AG04449 (cell line): ENCODE measurements at regions not wholly inside any gene's neighbourhood (a gene's known extent, or its start where the extent isn't known, plus 50 kb on each side); places are given as distances from the start of the nearest gene placed in this dataset.

Source experiments
- CTCF ChIA-PET: fragments of 350-600 bp; formaldehyde crosslinking; extraction: SDS; loops from one replicate; lab custom pipeline; 2021; ENCODE audit warnings: antibody characterized with exemption; lab: Yijun Ruan, JAX
- POLR2A ChIA-PET: fragments of 400-600, 350-600 bp; formaldehyde crosslinking; extraction: SDS; loops from one replicate; lab custom pipeline; 2020; ENCODE audit warnings: antibody characterized with exemption, inconsistent platforms; lab: Yijun Ruan, JAX
- DNase-seq: peaks from one replicate; pipeline ENCODE4 v3.0.0-alpha.2; 2010; ENCODE audit warnings: low read depth, low spot score
- H3K4me3 ChIP-seq: 2 replicates; pipeline ENCODE4 v1.5.1; 2011; ENCODE audit warnings: low read depth, mild to moderate bottlenecking, control low read depth, low read length
- TF ChIP-seq, protein P1 (sequence below): IDR thresholded peaks from one replicate; pipeline ENCODE4 v1.5.1; 2011; ENCODE audit warnings: mild to moderate bottlenecking, moderate library complexity, low read length, control low read depth, inconsistent platforms; ENCODE audit not compliant: insufficient read depth; ENCODE audit errors: missing control alignments

DNA sequence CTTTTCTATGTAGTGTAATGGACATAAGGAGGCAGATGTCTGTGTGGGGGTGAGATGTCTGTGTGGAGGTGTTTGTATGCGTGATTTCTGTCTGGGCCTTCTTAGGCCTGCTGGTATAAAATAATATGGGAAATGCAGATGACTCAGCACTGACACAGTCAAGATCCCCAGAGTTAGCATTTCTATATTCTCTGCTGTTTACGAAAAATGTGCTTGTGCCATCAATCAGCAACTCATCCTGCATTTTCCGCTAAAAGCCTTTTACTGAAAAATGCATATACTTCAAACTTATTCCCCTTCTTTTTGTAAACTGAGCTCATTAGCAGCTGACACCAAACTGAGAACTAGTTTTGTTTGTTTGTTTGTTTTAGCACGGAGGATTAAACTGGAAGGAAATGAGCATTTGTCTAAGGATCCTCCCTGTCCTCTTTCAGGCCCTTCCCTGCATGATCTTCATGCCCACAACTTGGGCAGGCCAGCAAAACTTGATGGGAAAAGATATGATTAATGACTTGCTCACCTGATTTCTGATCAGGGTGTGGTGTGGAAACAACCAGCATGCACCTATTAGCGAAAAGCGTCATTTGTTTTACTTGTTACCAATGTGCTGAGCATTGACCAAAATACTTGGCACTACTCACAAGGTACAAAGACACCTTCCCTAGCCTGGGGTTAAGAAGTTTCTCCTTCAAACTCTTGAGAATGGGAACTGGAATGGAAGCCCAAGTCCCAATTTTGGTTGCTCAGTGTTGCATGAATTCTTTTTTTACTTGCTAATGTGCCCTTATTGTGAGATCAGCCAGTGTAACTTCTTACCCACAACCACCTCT lies 77.4 kb downstream of the NDUFS5 start:
- ChIA-PET POLR2A (interaction anchor here (0.8 to 1.1 kb wide), 3 partner anchors 88 to 92 kb away, joined by 3 to 4 read pairs (median 3); no protein-coding TSS in a partner anchor), CTCF (interaction anchor here (0.8 to 8.6 kb wide), 16 partner anchors 13 to 437 kb away, joined by 3 to 163 read pairs (median 4); no protein-coding TSS in a partner anchor)
- no peak for DNase-seq

DNA sequence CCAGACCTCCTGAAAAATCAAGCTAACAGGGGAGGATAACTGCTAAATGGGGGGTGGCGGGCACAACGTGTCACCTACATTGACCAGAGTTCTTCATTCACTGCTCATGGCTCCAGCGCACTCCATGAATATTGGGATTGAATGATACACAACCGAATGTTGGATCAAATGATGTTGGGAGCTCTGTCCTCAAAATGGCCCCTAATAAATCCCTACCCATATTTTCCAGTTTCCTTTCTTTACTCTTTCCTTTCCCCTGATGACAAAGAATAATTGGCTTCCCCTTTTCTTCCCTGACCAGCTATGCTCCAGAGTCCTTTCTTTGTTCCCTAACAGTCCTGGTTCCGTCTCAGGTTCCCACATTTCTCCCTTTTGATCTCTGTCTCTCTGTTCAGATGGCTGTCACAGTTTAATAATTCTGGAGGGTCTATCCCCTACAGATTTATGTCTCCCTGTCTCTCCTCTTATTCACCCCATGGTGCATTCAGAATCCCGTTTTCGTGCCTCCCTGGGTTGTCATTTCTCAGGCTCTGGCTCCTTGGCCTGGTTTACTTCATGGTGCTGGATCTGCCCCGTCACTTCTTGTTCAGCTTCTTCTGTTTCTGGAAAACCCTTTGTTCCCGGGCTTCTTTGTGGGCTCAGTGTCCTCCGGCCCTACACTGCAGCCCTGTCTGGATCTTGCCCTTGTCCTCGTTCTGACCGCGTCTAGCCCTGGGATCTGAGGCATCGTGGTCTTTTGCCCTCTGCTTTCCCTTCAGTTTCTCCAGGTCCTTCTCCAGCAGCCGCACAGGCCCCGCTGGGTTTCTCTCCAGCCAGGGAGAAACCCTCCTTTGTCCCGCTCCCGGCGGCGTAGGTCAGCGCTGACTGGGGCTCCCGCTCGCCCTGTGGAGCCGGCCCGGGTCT lies 78.3 kb downstream of the NDUFS5 start:
- CTCF ChIA-PET, result interaction anchor here (0.8 to 8.6 kb wide), 14 partner anchors 13 to 436 kb away, joined by 3 to 163 read pairs (median 4); no protein-coding TSS in a partner anchor
- TF ChIP-seq, protein P1, sequence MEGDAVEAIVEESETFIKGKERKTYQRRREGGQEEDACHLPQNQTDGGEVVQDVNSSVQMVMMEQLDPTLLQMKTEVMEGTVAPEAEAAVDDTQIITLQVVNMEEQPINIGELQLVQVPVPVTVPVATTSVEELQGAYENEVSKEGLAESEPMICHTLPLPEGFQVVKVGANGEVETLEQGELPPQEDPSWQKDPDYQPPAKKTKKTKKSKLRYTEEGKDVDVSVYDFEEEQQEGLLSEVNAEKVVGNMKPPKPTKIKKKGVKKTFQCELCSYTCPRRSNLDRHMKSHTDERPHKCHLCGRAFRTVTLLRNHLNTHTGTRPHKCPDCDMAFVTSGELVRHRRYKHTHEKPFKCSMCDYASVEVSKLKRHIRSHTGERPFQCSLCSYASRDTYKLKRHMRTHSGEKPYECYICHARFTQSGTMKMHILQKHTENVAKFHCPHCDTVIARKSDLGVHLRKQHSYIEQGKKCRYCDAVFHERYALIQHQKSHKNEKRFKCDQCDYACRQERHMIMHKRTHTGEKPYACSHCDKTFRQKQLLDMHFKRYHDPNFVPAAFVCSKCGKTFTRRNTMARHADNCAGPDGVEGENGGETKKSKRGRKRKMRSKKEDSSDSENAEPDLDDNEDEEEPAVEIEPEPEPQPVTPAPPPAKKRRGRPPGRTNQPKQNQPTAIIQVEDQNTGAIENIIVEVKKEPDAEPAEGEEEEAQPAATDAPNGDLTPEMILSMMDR, result no peak
- H3K4me3 ChIP-seq, result peak overlapping the region; percentile 79
- POLR2A ChIA-PET, result interaction anchor here (0.8 to 1.1 kb wide), 3 partner anchors 87 to 91 kb away, joined by 3 to 4 read pairs (median 3); no protein-coding TSS in a partner anchor
- DNase-seq, result no peak

More for the DNA sequence above, 77.4 kb downstream of the NDUFS5 start:
- H3K4me3 ChIP-seq, result no peak overlapping the region
- TF ChIP-seq, protein P1, result no peak

DNA sequence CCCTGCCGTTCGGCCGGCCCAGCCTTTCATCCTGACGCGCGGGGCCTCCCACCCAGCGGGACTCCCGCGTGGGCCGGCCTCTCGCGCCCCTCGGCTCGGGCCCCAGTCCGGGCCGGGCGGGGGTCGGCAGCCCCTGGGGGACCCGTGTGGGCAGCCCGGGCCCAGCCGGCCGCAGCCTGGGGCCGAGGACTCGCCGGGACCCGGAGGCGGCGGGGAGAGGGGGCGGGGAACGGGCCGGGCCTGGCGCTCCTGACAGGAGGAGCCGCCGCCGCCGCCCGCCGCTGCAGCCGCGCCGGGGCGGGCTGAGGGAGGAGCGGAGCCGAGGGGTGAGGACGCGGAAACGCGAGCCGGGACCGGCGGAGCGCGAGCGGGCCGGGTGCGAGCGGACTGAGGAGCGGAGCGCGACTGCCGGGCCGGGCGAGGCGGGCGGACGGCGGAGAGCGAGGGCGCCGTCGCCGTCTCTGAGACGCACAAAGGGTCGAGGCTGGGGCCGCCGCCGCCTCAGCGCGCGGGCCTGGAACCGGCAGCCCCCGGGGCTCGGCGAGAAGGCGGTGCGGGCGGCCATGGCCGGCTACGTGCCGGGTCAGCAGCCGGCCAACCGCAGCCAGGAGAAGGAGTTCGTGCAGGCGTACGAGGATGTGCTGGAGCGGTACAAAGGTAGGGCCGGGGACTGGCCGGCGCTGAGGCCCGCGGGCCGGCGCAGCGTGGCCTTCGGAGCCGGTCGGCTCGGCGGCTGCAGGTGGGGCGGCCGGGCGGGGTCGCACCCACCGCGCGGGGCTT lies 79.1 kb downstream of the NDUFS5 start:
- H3K4me3 ChIP-seq, result peak overlapping the region; percentile 79
- no peak for DNase-seq
- TF ChIP-seq, protein P1, result no peak
- CTCF ChIA-PET, result interaction anchor here (0.8 to 3.4 kb wide), 8 partner anchors 12 to 305 kb away, joined by 3 to 49 read pairs (median 6); no protein-coding TSS in a partner anchor
- POLR2A ChIA-PET, result interaction anchor here (0.7 to 1.8 kb wide), 3 partner anchors 9 to 163 kb away, joined by 3 to 11 read pairs (median 4); no protein-coding TSS in a partner anchor

DNA sequence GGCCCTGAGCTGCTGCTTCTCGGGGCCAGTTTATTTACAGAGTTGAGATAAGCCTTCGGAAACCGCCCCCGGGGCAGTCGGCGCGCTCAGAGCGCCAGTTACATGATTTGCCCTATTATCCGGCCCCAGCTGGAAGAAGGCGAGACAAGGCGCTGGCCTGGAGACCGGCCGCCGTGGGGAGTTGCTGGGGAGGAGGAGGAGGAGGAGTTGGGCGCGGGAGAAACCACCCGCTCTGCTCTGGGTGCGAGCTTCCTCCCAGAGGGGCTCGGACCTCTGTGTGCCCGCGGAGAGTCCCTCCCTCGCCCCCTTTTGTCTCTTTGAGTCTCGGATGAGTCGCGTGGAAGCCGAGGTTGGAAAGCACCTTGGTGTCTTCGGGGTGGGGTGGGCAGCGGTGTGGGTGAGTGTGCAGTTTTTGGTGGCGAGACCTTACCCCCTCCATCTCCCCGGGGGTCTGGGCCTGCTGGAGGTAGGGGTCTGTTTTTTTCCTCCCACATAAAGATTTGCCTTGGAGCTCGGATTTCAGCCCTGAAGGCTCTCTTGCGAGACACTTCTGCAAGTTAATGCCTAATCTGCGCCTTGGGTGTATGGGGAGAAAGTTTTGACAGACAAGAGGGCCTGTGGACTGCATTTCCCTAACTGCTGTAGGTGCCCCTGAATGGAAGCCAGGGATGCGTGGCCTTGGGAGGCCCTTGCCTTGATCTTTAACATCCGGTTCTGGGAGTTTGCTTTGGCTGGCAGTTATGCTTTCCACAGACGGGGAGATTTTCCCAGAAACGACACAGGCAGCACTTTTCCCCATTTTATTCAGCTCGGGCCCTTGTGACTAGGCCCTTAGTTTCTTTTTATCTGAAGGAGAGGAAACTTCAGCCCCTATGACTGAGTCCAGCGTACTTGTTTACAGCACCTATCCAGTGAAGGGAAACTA lies 80.0 kb downstream of the NDUFS5 start:
- peak overlapping the region; percentile 79 for H3K4me3 ChIP-seq

More for the DNA sequence above, 80.0 kb downstream of the NDUFS5 start:
- no peak for DNase-seq
- ChIA-PET CTCF (interaction anchor here (0.7 to 3.0 kb wide), 7 partner anchors 26 to 162 kb away, joined by 3 to 17 read pairs (median 5); partner anchors contain the start of gene MACF1), POLR2A (interaction anchor here (0.7 to 1.8 kb wide), 4 partner anchors 8 to 162 kb away, joined by 3 to 11 read pairs (median 4); no protein-coding TSS in a partner anchor)
- TF ChIP-seq, protein P1, result no peak
